IPS-NIHi7 (cell line): ENCODE measurements at regions not wholly inside any gene's neighbourhood (a gene's known extent, or its start where the extent isn't known, plus 50 kb on each side); places are given as distances from the start of the nearest gene placed in this dataset.
"Not testable (repeated sequence)": the region's sequence is repeated elsewhere in the genome, so short reads cannot be mapped to it uniquely, and the experiment has no call there.

ENCODE experiments used
- DNase-seq: peaks from one replicate; pipeline ENCODE4 v3.0.0; 2012; ENCODE audit warnings: mixed read lengths; ENCODE audit errors: extremely low spot score

DNA sequence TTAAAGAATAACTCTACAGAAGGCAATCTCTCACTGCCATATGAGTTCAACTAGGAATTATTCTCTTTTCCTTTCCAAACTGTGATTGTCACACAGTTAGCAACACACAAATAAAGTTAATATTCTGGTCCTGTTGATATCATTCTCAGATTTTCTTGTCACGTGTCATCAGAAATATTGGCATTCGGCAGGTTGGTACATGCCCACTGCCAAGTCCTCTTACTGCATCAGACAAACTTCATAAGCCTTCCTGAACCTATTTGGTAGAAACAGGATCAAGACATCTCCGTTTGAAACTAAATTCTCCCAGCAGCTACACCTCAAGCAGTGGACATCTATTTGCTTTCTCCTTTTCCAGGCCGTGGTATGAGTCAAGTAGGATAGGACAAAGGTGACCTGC lies 177.9 kb upstream of the SOX2 start:
- no peak for DNase-seq

DNA sequence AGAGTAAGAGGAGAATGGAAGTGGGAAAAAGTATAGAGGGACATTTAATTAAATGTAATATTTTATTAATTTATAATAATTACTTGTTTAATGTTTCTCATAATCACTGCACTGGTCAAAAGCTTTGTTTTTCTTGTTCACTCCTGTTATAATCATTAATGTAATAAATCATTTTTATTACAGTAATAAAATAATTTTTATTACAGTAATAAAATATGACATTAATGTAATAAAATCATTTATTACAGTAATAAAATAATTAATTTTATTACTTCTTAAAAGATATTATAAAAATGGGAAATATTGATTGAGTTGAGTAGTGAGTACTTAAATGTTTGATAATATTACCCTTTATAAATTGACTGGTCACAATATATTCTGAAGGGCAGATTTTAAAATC lies 181.1 kb upstream of the SOX2 start:
- no peak for DNase-seq

- no peak for DNase-seq
Measured at GRCh38 chr3:181521831-181522230, 189.9 kb upstream of the SOX2 start.

GRCh38 chr3:181518222-181518621 lies 193.5 kb upstream of the SOX2 start:
- no peak for DNase-seq

- no peak for DNase-seq
Measured at GRCh38 chr3:181512787-181513186, 198.9 kb upstream of the SOX2 start.

DNA sequence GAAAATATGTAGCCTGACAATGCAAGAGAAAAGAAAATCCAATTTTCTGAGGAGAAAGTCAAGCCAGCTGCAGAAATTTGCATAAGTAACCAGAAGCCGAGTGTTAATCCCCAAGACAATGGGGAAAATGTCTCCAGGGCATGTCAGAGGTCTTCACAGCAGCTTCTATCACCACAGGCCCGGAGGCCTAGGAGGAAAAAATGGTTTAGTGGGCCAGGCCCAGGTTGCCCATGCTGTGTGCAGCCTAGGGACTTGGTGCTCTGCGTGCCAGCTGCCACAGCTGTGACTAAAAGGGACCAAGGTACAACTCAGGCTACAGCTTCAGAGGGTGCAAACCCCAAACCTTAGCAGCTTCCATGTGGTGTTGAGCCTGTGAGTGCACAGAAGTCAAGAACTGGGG lies 201.2 kb upstream of the SOX2 start:
- no peak for DNase-seq

GRCh38 chr3:181497358-181497757 lies 214.4 kb upstream of the SOX2 start:
- DNase-seq, result no peak

DNA sequence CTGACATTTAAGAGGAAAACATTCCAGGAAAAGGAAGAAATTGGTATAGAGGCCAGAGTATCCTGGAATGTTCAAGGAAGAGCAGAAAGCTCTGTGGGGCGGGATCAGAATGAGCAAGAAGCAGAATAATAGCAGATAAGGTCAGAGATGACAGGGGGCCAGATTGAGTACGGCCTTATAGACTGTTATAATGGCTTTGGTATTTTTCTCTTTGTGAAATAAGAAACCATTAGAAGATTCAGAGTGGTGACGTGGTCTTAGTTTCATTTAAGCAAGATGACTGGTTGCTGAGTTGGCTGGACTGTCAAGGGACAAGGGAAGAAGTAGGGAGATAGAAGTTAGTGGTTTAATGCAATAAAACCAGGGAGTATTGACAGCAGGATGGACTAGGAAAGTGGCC lies 218.3 kb upstream of the SOX2 start:
- no peak for DNase-seq

DNA sequence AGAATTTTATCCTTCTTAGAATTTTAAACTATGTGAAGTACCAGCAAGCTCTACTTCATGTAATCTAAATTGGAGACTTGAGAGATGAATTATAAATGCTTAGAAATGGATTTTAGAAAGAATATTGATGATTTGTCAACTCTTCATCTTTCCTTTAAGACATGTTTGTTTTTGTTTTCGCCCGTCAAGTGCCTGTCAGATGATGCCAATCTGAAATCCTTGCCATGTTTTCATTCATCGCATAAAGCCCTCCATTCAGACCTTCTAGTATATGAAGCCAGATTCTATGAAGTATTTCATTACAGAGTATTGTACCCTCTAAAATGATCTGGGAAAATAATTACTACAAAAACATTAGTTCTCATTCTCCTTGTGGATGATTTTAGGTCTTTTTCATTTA lies 223.2 kb upstream of the SOX2 start:
- no peak for DNase-seq

DNA sequence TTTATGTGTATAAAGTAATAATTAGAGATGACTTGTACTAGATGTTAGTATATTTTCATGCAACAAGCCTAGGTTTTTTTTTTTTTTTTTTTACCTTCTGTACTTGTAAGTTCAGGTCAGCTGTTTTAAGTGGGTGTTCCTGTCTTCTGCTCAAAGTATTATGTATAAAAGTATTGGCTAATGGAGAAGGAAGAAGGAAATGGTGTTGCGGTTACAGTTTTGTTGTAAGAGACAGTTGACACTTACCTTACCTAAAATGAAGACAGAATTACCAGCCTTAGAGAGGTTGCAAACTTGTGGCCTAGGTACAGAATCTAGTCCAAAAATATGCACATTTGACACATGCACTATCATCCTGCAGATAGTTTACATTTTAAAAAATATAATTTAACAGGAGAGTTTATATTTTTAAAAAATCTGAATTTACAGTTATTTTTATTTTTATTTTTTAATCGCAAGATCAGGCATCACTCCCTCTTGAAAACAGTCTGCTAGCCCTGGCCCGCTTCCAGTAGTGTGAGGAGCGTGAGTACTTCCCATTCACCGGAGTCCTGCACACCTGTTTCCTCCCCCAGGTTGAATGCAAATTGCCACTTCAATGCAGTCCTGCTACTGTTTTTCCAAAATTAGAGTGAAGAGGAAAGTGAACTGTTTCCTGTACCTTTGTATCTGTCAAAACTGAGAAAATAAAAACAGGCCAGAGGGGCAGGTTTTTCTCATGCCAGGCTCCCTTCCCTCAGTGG lies 224.3 kb upstream of the SOX2 start:
- DNase-seq, result no peak

- DNase-seq, result no peak
Measured at GRCh38 chr3:181486141-181486885, 225.4 kb upstream of the SOX2 start.

- DNase-seq, result no peak
Measured at GRCh38 chr3:181484026-181484425, 227.7 kb upstream of the SOX2 start.

DNA sequence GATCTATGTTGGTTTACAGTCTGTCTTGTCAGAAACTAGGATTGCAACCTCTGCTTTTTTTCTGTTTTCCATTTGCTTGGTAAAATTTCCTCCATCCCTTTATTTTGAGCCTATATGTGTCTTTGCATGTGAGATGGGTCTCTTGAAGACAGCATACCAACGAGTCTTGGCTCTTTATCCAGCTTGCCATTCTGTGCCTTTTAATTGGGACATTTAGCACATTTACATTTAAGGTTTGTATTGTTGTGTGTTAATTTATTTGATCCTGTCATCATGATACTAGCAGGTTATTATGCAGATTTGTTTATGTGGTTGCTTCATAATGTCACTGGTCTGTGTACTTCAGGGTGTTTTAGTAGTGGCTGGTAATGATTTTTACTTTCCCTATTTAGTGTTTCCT lies 236.6 kb upstream of the SOX2 start:
- not testable (repeated sequence) for DNase-seq

DNA sequence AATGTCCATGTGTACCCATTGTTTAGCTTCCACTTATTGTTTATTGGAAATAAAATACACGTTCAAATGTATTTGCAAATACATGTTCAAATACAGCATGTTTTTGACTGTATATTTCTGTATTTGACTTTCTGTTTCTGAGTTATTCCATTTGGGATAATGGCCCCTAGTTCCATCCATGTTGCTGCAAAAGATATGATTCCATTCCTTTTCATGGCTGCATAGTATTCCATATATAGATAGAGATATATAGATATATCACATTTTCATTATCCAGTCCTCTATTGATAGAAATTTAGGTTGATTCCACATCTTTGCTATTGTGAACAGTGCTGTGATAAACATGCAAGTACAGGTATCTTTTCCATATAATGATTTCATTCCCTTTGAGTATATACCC lies 241.4 kb upstream of the SOX2 start:
- DNase-seq, result no peak

DNA sequence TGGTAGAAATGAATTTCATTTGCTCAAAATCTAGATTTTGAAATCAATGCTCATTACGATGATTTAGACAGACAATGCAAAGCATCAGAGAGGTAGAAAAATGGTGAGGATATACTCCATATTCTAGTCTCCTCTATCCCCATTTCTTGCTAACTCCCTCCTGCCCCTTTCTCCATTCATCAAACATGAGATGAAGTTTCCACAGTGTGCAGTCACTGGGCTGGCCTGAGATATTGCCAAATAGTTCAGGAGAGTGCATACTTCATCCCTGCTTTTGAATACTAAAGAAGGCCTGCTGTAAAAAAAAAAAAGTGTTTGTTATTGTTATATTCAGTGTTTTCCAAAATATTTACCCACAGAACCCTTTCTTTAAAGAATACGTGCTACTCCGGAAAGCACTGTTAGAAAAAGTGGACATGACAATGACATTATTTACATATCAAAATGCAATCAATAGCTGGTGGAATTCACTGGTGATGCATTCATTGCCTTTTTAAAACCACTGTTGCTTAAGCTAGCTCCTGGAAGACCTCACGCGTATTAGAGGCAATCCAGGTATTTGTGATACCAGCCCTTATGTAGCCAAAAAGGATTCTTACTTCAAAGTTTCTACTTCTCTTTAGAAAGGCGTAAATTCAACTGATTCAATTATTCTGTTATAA lies 247.6 kb upstream of the SOX2 start:
- no peak for DNase-seq

DNA sequence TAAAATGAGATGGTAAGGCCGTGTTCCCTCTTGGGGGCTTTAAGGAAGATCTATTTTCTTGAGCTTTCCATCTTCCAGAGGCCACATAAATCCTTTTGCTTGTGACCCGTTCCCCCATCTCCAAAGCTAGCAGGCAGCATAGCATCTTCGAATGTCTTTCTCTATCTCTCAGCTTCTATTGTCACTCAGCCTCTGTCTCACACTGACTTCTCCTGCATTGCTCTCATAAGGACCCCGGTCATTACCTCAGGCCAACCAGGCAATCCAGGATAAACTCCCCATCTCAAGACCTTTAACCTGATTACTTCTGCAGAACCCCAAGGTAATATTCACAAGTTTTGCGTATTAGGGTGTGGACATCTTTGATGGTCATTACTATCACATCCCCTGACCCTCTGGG lies 250.3 kb upstream of the SOX2 start:
- no peak for DNase-seq

DNA sequence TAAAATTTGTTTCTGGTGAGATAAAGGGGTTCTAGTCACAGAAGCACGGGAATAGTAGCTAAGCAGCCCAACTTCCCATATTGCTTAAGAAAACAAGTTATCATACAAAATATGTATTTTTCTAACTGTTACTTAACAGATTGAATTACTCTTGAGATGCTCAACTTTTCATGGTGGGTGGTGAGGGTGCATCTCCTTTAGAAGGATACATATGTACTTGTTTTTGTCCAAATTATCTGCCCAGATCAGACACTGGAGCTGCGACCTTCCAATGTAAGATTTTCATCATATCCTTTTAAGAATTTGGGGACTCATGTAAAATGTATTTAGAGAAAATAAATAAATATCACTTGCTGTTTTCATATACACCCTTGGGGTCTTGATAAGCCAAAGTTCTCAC lies 252.2 kb upstream of the SOX2 start:
- no peak for DNase-seq

GRCh38 chr3:181458857-181459256 lies 252.9 kb upstream of the SOX2 start:
- no peak for DNase-seq

DNA sequence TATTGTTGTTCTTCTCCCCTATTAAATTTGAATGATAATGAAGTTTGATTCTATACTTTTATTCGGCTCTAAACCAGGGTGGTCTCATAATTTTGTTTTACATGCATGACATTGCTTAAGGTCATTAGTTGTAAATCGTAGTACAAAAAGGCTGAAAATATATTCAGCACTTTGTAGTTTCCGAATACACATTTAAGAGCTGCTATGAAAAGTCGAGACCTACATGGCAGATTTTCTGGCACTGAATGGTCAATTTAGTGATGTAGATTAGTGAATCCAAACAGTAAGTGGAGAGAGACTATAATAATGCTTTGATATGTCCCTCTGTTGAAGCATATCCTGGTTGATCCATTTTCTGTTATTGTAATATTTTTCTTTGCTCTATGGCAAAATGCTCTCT lies 254.0 kb upstream of the SOX2 start:
- no peak for DNase-seq

DNA sequence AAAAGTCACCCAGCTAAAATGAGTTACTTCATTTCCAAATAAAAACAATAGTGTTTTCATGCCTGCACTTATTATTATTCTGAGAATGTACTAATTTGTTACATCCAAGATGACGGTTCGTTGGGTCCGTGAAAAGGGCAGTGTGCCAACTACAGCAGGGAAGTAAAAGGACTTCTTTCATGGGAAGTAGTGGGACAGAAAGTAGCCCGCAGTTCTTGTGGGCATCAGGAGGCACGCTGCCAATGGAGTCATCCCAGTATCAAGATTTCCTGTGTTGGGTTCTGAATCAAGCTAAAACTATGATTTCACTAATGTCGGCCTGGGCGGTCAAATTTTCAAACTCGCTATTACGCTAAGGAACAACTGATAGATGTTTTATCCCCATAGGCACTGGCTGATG lies 254.5 kb upstream of the SOX2 start:
- no peak for DNase-seq

DNA sequence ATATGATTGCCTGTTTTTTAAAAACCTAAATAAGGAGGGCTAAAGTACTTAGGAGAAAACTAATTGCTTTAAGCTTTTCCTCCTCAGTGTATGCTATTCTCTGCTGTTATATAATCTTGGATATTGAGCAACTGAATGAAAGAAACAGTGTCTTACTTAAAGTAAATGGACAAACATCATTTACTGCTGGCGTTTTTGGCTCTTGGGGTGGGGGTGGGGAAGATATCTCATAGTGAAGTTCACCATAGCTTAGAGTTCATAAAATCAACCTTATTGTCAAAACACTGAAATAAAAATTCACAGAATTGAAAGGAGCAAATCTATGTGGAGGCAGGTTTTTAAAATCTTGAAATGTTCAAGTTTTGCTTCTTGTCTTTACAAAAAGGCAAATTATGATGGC lies 256.4 kb upstream of the SOX2 start:
- no peak for DNase-seq

GRCh38 chr3:181454451-181455027 lies 257.2 kb upstream of the SOX2 start:
- peak; percentile 24 for DNase-seq

- no peak for DNase-seq
Measured at GRCh38 chr3:181446741-181447140, 265.0 kb upstream of the SOX2 start.
